ENCODE measurements at regions not wholly inside any gene's neighbourhood (a gene's known extent, or its start where the extent isn't known, plus 50 kb on each side); places are given as distances from the start of the nearest gene placed in this dataset.

- no peak for TF ChIP-seq POLR2A (IDR thresholded peaks at IDR 0.05)
- TF ChIP-seq CTCF (IDR thresholded peaks at IDR 0.05), result no peak
Measured at GRCh38 chr10:27355918-27356573, 115.4 kb upstream of the ACBD5 start.
